GM12892 (cell line): ENCODE measurements at regions not wholly inside any gene's neighbourhood (a gene's known extent, or its start where the extent isn't known, plus 50 kb on each side); places are given as distances from the start of the nearest gene placed in this dataset.

Experiments
- DNase-seq: peaks from one replicate; pipeline ENCODE4 v3.0.0; 2011; ENCODE audit not compliant: insufficient read length
- FAIRE-seq: peaks from 2 replicates; lab custom pipeline; 2011; peaks lifted over from hg19 to GRCh38; lab: Jason Lieb, UNC
- POLR2A ChIP-seq: IDR thresholded peaks from 2 replicates; pipeline ENCODE4 v1.6.1; 2011; ENCODE audit warnings: low read depth, low read length, control low read depth
- POLR2AphosphoS5 ChIP-seq: IDR thresholded peaks from 2 replicates; pipeline ENCODE4 v1.6.1; 2011; ENCODE audit warnings: low read depth, low read length, control low read depth
- TAF1 ChIP-seq: IDR thresholded peaks from 2 replicates; pipeline ENCODE4 v1.6.1; 2011; ENCODE audit warnings: low read depth, mild to moderate bottlenecking, control low read depth, low read length, borderline replicate concordance

GRCh38 chr14:89027097-89027740, 202.8 kb downstream of the TTC8 start:
- DNase-seq, result peak; percentile 92
- TF ChIP-seq TAF1 (no peak), POLR2AphosphoS5 (no peak), POLR2A (no peak)
- FAIRE-seq, result peak; percentile 77

DNA sequence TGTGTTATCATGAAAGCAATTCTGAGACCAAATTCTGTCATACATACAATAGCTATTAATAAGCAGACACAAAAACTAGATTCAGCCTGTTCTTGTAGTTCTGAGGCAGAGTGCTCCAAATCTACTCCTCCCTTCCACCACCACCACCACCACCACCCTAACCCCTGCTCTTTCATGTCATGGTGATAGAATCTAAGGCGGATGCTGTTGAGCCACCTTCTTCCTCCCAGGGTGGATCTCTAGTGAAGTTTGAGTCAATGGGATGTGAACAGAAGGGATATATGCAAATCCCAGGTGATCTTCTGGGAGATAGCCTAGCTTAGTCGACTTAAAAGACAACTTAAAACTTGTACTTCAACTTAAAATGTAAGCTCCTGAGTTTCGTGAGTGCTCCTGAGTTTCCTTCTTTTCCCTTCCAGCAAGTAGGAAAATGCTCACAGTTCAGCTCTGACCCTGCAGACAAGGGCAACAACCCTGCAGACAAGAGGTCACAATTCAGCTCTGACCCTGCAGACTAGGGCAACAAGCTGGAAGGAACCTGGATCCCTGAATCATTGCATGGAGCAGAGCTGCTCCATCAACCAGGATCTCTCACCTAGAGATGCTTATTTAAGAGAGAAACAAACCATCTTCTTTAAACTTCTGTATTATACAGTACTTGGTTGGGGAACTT, 204.1 kb downstream of the TTC8 start:
- DNase-seq (no peak), FAIRE-seq (no peak)
- TF ChIP-seq POLR2A (no peak), TAF1 (no peak), POLR2AphosphoS5 (no peak)

DNA sequence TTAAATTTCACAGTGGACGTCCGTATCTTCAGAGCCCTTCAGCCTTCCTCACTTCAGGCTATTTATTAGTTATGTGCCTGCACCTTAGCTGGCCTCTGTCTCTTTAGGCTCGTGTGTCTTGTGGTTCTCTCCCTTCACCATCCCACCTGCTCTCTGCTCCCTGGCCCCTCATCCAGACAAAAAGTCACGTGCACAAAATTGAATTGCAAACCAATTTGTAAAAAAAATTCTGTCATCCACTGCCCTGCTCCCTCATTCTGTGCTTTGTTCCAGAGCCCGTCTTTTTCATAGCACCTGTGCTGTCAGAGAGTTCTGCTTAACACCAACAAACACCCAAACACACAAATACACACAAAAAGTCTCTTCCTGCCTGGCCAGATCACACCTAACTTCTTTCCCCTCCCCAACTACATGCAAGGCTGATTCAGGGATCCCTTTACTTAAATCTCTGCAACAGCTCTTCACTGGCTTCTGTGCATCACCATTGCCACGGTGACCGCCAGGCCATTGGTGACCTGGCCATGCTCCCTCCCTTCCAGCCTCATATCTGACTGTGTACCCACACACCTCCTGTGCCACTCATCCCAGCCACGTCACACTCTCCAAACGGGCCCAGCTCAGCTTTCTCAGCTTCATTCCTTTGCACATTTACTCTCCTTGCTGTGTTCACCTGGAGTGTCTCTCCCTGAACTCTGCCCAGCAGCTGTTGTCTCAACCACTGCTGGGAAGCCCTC, 205.7 kb downstream of the TTC8 start:
- FAIRE-seq (no peak), DNase-seq (no peak)
- TF ChIP-seq POLR2A (no peak), TAF1 (no peak), POLR2AphosphoS5 (no peak)

GRCh38 chr14:89030921-89031320, 206.5 kb downstream of the TTC8 start:
- TF ChIP-seq TAF1, result no peak
- TF ChIP-seq POLR2AphosphoS5, result no peak
- TF ChIP-seq POLR2A, result no peak
- no peak for FAIRE-seq
- DNase-seq, result no peak

DNA sequence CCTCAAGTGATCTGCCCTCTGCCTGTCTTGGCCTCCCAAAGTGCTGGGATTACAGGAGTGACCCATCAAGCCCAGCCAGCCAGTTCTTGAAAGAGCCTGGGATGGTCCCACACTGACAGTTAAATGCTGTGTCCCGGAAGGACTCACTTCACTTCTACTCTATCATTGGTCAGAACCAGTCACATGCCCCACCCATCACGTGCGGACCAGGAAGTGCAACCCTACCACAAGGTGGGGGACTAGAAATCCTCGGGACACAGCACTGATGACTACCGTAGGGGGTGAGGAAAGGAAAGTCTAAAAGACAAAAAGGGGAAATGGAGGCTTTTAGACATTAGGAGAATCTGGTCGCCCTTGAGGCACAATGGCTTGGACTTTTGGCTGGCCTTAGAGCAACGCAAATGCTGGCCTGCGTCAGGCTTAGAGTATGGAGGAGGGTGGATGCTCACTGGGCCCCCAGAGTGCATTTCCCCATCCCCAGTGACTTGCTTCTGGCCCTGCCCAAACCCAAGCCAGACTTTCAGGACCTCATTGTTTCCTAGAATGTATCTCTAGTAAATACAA, 207.7 kb downstream of the TTC8 start:
- no peak for FAIRE-seq
- TF ChIP-seq POLR2A, result no peak
- no peak for TF ChIP-seq POLR2AphosphoS5
- TF ChIP-seq TAF1, result no peak
- DNase-seq, result no peak

DNA sequence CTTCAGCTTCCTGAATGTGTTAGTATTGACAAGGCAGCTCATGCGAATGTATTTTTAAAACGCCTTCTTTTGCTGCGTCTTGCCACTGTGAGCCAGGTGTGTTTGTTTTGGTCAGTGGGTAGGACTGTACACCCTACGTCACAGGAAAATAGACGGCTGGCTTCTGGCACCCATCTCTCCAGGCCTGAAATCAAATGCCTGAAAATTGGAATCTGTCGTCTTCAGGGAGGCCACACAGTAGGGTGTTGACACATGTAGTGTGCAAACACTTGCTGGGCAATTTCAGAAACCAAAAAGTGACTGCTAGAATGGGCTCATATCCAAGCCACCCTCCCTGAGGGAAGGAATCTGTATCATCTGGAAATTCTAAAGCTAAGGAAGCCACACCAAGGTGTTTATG, 209.3 kb downstream of the TTC8 start:
- DNase-seq (no peak), FAIRE-seq (no peak)
- TF ChIP-seq TAF1 (no peak), POLR2A (no peak), POLR2AphosphoS5 (no peak)

- no peak for TF ChIP-seq TAF1
- FAIRE-seq (no peak), DNase-seq (no peak)
These were observed 211.9 kb downstream of the TTC8 start for GRCh38 chr14:89036371-89036770.

GRCh38 chr14:89037065-89037464, 212.6 kb downstream of the TTC8 start:
- FAIRE-seq, result no peak

GRCh38 chr14:89040080-89040459, 215.6 kb downstream of the TTC8 start:
- TF ChIP-seq POLR2A (no peak), TAF1 (no peak), POLR2AphosphoS5 (no peak)
- FAIRE-seq, result no peak
- no peak for DNase-seq

More at GRCh38 chr14:89037065-89037464, 212.6 kb downstream of the TTC8 start:
- no peak for TF ChIP-seq POLR2AphosphoS5
- TF ChIP-seq POLR2A, result no peak
- TF ChIP-seq TAF1, result no peak
- no peak for DNase-seq

- peak; percentile 90 for FAIRE-seq
- peak; percentile 58 for DNase-seq
- TF ChIP-seq POLR2A (no peak), TAF1 (no peak), POLR2AphosphoS5 (no peak)
These were observed 216.2 kb downstream of the TTC8 start for GRCh38 chr14:89040460-89041256.

DNA sequence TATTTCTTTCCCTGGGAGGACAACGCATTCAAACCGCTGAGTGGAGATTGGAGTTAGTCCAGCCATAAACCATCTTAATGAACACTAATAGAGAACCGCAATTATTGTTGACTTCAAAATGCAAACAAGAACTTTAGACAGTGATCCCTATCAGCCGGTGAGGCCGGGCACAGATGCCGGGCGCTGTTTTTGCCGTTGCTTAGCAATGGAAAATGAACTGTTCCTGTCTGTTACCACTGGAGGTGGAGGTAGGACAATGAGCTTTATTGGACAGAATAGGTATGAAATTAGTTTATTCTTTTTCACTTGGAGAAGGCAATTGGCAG, 216.8 kb downstream of the TTC8 start:
- DNase-seq, result no peak
- TF ChIP-seq TAF1 (no peak), POLR2AphosphoS5 (no peak), POLR2A (no peak)
- no peak for FAIRE-seq
